ENCODE measurements at regions not wholly inside any gene's neighbourhood (a gene's known extent, or its start where the extent isn't known, plus 50 kb on each side); places are given as distances from the start of the nearest gene placed in this dataset.

DNA sequence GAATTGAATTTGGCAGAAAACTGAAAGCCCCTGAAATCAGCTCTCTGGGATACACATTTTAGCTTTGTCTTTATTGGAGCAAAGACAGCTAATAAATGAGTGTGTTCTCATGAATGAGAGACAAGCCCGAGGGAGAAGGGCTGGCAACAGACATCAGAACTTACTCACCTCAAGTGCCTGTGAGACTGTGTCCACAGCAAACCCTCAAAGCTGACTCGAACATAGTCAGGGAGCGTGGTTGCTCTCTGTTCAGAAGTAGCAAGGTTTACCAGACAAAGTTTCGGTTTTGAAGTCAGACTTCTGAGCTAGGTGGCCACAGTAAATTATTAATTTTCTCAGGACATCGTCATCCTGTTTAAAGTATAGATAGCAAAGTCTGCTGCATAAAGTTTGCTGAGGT is 207.9 kb downstream of the CMPK2 start:
- no peak overlapping the region for H3K27ac ChIP-seq
- DNase-seq (ENCODE audit: low read depth, low spot score), result no peak

GRCh38 chr2:6664332-6665061 is 201.2 kb downstream of the CMPK2 start:
- no peak overlapping the region for H3K27ac ChIP-seq
- DNase-seq (ENCODE audit: low read depth, low spot score), result no peak

DNA sequence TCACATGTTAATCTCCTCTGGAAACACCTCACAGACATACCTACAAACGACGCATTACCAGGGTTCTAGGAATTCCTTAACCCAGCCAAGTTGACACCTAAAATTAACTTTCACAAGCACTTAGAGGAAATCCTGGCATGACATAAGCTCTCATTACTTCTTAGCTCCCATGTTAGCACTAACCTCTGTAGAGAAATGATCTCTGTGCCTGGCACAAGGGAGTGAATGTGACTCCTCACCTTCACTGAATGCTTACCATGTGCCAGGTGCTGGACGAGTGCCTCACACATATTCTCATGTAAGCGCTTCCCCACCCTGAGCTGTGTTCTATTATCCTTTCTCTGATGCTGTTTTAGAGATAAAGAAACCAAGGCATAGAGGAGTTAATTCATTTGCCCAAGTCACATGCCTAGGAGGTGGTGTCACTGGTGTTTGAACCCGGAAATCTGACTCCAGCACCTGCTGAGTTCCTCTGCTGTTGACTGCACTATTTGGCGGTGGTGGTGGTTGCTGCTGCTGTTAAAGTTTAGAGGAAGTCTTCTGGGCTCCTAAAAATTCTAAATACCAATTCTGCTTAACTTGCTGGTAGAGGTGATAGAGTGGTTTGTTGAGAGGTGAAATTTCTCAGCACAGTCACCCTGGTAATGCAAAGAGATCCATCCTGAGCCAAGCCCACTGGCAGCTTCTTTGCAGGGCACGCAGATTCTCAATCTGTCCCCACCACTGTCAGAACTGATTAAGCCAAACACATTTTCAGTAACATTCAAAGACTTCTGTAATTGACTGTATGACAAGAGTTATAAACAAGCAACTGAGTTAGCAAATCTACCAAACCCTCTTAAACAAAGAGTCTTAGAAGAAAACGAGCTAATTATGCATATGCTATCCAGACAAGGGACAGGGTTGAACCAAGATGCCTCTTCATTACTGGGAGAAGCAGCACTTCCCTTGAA is 200.3 kb downstream of the CMPK2 start:
- no peak overlapping the region for H3K27ac ChIP-seq
- no peak for DNase-seq (ENCODE audit: low read depth, low spot score)

DNA sequence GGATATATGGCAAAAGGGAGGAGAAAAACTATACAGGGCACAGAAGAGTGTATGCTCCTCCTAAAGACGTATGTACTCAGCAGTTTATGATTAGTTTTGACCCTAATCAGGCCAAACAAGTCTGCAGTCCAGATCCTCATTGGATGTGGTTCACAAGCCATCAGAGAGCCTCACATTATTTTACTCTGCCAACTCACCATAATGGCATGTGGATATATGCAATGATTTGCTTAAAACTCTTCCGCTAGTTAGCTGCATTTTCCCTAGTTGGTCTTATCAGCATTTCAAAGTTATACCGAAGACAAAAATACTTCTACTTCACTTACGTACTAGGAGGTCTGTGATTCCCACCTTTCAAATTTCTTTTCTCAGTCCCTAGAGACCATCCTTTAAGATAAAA is 198.4 kb downstream of the CMPK2 start:
- no peak for DNase-seq (ENCODE audit: low read depth, low spot score)
- no peak overlapping the region for H3K27ac ChIP-seq

- DNase-seq (ENCODE audit: low read depth, low spot score), result no peak
- H3K27ac ChIP-seq, result no peak overlapping the region
These were observed 193.8 kb downstream of the CMPK2 start for GRCh38 chr2:6671913-6672312.

GRCh38 chr2:6674381-6674780 is 191.3 kb downstream of the CMPK2 start:
- no peak for DNase-seq (ENCODE audit: low read depth, low spot score)
- no peak overlapping the region for H3K27ac ChIP-seq

- DNase-seq (ENCODE audit: low read depth, low spot score), result no peak
- H3K27ac ChIP-seq, result no peak overlapping the region
These were observed 189.9 kb downstream of the CMPK2 start for GRCh38 chr2:6675791-6676190.

DNA sequence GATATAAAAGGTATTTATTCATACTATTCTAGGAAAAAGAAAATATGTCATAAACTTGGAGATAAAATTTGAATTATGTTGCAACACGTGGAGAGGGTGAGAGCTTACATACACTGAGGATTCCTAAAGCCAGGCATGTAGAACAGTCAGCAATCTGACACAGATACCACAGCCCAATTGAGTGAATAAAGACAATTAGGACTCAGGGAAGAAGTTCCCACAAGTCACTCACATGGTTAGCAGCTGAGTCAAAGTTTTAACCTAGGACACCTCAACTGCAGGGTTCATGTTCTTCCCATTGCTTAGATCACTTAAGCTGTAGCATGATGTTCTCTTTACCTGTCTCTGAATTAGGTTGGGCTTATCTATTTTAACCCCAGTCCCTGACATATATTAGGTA is 189.5 kb downstream of the CMPK2 start:
- no peak overlapping the region for H3K27ac ChIP-seq
- DNase-seq (ENCODE audit: low read depth, low spot score), result no peak

DNA sequence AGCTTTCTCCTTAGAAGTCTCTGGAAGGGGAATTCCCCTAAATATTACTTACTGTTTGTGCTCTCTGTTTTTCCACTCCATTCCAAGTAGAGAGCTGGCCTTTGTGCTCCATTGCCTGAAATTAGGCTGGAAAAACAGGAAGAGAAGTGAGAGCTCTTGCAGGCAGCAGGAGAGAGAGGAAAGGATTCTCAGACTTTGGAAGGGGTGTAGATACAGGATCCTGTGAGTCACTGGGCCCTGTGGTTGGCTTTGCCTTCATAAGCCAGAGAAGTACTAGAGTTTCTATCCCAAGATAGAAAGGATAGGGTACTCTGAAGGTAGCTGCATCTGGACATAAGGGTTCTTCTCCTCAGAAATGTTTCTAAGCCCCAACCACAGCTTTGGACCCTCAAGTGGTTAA is 188.9 kb downstream of the CMPK2 start:
- no peak for DNase-seq (ENCODE audit: low read depth, low spot score)
- H3K27ac ChIP-seq, result no peak overlapping the region

- no peak for DNase-seq (ENCODE audit: low read depth, low spot score)
- no peak overlapping the region for H3K27ac ChIP-seq
These were observed 186.2 kb downstream of the CMPK2 start for GRCh38 chr2:6679471-6679870.

- DNase-seq (ENCODE audit: low read depth, low spot score), result no peak
- no peak overlapping the region for H3K27ac ChIP-seq
These were observed 182.2 kb downstream of the CMPK2 start for GRCh38 chr2:6683516-6683915.

- H3K27ac ChIP-seq, result no peak overlapping the region
- no peak for DNase-seq (ENCODE audit: low read depth, low spot score)
These were observed 180.3 kb downstream of the CMPK2 start for GRCh38 chr2:6685447-6685846.

DNA sequence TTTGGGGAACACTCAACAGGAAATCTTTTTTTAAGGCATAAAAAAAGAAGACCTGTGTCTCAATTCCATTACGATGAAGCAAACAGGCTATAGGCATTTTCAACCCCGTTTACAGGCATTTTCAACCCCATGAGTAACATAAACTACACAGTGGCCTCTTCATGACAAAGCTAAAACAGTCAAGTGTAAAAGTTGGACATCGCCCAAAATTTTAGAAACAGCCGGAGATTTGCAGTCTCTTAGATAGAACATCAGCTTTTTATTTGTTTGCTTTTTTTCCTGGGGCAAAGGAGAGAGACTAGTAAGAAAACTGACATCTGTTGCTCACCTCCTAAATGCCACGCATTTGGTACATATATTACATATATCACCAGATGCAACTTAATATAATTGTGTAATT is 173.7 kb downstream of the CMPK2 start:
- no peak overlapping the region for H3K27ac ChIP-seq
- DNase-seq (ENCODE audit: low read depth, low spot score), result no peak

DNA sequence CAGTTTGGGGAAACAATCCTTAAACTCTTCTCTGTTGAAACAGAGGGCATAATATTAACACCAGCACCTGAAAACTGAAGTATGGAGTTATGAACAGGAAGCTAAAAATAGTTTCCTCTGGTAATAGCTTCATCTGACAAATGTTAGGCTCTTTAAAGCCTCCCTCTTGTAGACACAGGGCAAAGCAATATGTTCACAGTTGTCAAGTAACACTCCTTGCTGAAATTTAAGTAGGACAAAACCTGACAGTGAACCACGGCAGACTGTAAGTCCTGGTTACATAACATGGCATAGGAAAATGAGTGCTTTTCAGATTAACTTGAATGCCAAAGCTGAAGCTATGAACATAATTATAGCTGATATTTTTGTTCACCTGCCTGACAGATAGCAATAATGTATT is 172.9 kb downstream of the CMPK2 start:
- no peak for DNase-seq (ENCODE audit: low read depth, low spot score)
- H3K27ac ChIP-seq, result no peak overlapping the region

DNA sequence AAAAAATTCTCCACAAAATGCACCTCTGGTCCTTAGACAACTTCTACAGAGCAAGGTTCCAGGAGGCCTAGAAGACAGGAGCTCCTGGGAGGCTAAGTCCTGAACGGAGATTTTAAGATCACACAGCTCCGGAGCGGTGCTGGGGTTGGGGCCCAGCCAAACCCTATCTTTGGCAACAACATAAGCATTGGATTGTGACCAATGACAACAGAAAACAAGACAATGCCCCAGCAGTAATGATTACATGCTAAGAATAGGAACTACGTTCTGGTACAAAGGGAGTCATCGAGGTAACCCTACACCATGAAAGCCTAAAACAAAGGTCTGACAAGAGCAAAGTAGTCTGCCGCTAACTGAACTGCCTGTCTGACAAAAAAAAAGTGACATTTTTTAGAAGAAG is 171.2 kb downstream of the CMPK2 start:
- no peak for DNase-seq (ENCODE audit: low read depth, low spot score)
- no peak overlapping the region for H3K27ac ChIP-seq

GRCh38 chr2:6700335-6700734 is 165.4 kb downstream of the CMPK2 start:
- no peak overlapping the region for H3K27ac ChIP-seq
- no peak for DNase-seq (ENCODE audit: low read depth, low spot score)

DNA sequence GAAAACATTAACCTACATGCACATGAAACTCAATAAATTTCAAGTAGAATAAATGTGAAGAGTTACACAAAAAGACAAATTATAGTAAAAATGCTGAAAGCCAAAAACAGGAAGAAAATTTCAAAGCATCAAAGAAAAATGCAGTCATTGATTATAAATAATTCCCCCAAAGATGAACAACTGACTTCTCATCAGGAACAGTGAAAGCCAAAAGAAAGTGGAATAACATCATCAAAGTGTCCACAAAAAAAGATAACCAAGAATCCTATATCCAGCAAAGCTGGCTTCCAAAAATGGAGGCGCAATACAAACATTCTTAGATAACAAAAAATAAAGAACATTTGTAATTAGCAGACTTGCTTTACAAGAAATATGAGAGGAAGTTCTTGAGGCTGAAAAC is 161.6 kb downstream of the CMPK2 start:
- no peak overlapping the region for H3K27ac ChIP-seq
- no peak for DNase-seq (ENCODE audit: low read depth, low spot score)

- no peak for DNase-seq (ENCODE audit: low read depth, low spot score)
- H3K27ac ChIP-seq, result no peak overlapping the region
These were observed 144.3 kb downstream of the CMPK2 start for GRCh38 chr2:6721395-6721794.

DNA sequence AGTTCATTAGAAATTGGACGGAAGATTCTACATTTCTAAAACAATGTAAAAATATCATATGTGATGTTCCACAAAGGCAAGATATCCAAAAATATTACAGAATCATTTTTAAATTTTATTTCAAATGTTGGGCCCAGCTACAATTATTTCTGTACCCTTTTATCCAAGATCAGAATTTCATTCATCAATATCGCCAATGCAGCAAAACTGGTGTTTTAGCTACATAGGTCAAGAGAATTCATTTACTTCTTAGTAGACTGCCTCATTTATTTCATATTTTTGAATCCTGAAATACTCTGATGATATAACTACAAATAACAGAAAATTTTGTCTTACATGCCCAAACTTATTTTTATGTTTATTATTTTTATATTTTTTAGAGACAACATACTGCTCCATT is 143.1 kb downstream of the CMPK2 start:
- H3K27ac ChIP-seq, result no peak overlapping the region
- no peak for DNase-seq (ENCODE audit: low read depth, low spot score)

GRCh38 chr2:6723865-6724604 is 141.7 kb downstream of the CMPK2 start:
- no peak overlapping the region for H3K27ac ChIP-seq
- no peak for DNase-seq (ENCODE audit: low read depth, low spot score)

GRCh38 chr2:6724605-6725140 is 141.0 kb downstream of the CMPK2 start:
- DNase-seq (ENCODE audit: low read depth, low spot score), result no peak
- no peak overlapping the region for H3K27ac ChIP-seq
